GOT3 (cell line): ENCODE measurements at regions not wholly inside any gene's neighbourhood (a gene's known extent, or its start where the extent isn't known, plus 50 kb on each side); places are given as distances from the start of the nearest gene placed in this dataset.
"Not testable (repeated sequence)": the region's sequence is repeated elsewhere in the genome, so short reads cannot be mapped to it uniquely, and the experiment has no call there.

ENCODE experiments used
- DNase-seq: peaks from one replicate; lab custom pipeline; 2025; ENCODE audit warnings: mixed read lengths; lab: John Stamatoyannopoulos, UW

GRCh38 chr7:94109556-94109955, 105.4 kb upstream of the BET1 start:
- DNase-seq = no peak

- DNase-seq = no peak
These were observed 106.9 kb upstream of the BET1 start for GRCh38 chr7:94111009-94111408.

GRCh38 chr7:94115316-94115715, 111.2 kb upstream of the BET1 start:
- no peak for DNase-seq

GRCh38 chr7:94123136-94123535, 119.0 kb upstream of the BET1 start:
- no peak for DNase-seq

GRCh38 chr7:94127026-94127425, 122.9 kb upstream of the BET1 start:
- no peak for DNase-seq

GRCh38 chr7:94128072-94128471, 123.9 kb upstream of the BET1 start:
- no peak for DNase-seq

- DNase-seq = no peak
These were observed 125.4 kb upstream of the BET1 start for GRCh38 chr7:94129443-94130140.

GRCh38 chr7:94130716-94131115, 126.6 kb upstream of the BET1 start:
- no peak for DNase-seq

- DNase-seq = no peak
These were observed 129.3 kb upstream of the BET1 start for GRCh38 chr7:94133460-94133859.

GRCh38 chr7:94135180-94135579, 131.0 kb upstream of the BET1 start:
- DNase-seq = no peak

GRCh38 chr7:94142281-94142680, 138.1 kb upstream of the BET1 start:
- no peak for DNase-seq

GRCh38 chr7:94145602-94146001, 141.4 kb upstream of the BET1 start:
- DNase-seq = no peak

- DNase-seq = no peak
These were observed 142.3 kb upstream of the BET1 start for GRCh38 chr7:94146408-94146807.

GRCh38 chr7:94149789-94150545, 145.8 kb upstream of the BET1 start:
- no peak for DNase-seq

GRCh38 chr7:94154182-94154581, 150.0 kb upstream of the BET1 start:
- no peak for DNase-seq

GRCh38 chr7:94154858-94155257, 150.7 kb upstream of the BET1 start:
- DNase-seq = no peak

GRCh38 chr7:94157659-94158306, 153.6 kb upstream of the BET1 start:
- not testable (repeated sequence) for DNase-seq

GRCh38 chr7:94160719-94161435, 156.7 kb upstream of the BET1 start:
- no peak for DNase-seq

GRCh38 chr7:94161476-94161875, 157.3 kb upstream of the BET1 start:
- DNase-seq = no peak

GRCh38 chr7:94169682-94170081, 165.5 kb upstream of the BET1 start:
- no peak for DNase-seq

- no peak for DNase-seq
These were observed 166.7 kb upstream of the BET1 start for GRCh38 chr7:94170836-94171235.

- DNase-seq = no peak
These were observed 169.3 kb upstream of the BET1 start for GRCh38 chr7:94173436-94173835.
